ENCODE measurements at regions not wholly inside any gene's neighbourhood (a gene's known extent, or its start where the extent isn't known, plus 50 kb on each side); places are given as distances from the start of the nearest gene placed in this dataset.

- no peaks in the 10 kb centered on the region for H3K9me3 Mint-ChIP-seq
- Histone ChIP-seq H3K9me3 (ENCODE audit: control insufficient read depth in 1 of 2, insufficient read depth in 1 of 2, low read length in 2 of 2) (no peaks in the 10 kb centered on the region), H3K27me3 (ENCODE audit: control insufficient read depth in 1 of 2, insufficient read depth in 2 of 2, low read length in 2 of 2) (peaks cover 5 to 12% of the 10 kb centered on the region in 2 experiments), H3K4me1 (ENCODE audit: insufficient read depth, low read length) (no peaks in the 10 kb centered on the region), H3K4me3 (ENCODE audit: low read length) (no peak overlapping the region), H3K27ac (ENCODE audit: low read depth in 1 of 2, low read length in 2 of 2) (no peak overlapping the region), H3K36me3 (ENCODE audit: insufficient read depth, low read length) (no peaks in the 10 kb centered on the region)
- intact Hi-C loops (cut with DNase I, micrococcal nuclease), result no loop called here
- no peak overlapping the region for H3K4me3 Mint-ChIP-seq
- H3K27me3 Mint-ChIP-seq, result peaks cover 90% of the 10 kb centered on the region
- no peaks in the 10 kb centered on the region for H3K4me1 Mint-ChIP-seq (ENCODE audit: low read depth)
- ATAC-seq (ENCODE audit: poor library complexity), result no peak
- no peak for DNase-seq
- H3K27ac Mint-ChIP-seq, result no peak overlapping the region
- no peak for TF ChIP-seq CTCF (IDR thresholded peaks at IDR 0.05)
- ChIA-PET CTCF (no interaction called here), POLR2A (no interaction called here)
- no peaks in the 10 kb centered on the region for H3K36me3 Mint-ChIP-seq (ENCODE audit: low read depth)
Observed at GRCh38 chr14:101288436-101289229, 272.7 kb upstream of the DIO3 start.

- no peaks in the 10 kb centered on the region for H3K4me1 Mint-ChIP-seq (ENCODE audit: low read depth)
- H3K36me3 Mint-ChIP-seq (ENCODE audit: low read depth), result no peaks in the 10 kb centered on the region
- H3K27me3 Mint-ChIP-seq, result peaks cover 88% of the 10 kb centered on the region
- no peak overlapping the region for H3K4me3 ChIP-seq (ENCODE audit: low read length)
- no peak overlapping the region for H3K27ac Mint-ChIP-seq
- peaks cover 5 to 13% of the 10 kb centered on the region in 2 experiments for H3K27me3 ChIP-seq (ENCODE audit: control insufficient read depth in 1 of 2, insufficient read depth in 2 of 2, low read length in 2 of 2)
- no peak overlapping the region for H3K27ac ChIP-seq (ENCODE audit: low read depth in 1 of 2, low read length in 2 of 2)
- H3K9me3 Mint-ChIP-seq, result no peaks in the 10 kb centered on the region
- TF ChIP-seq CTCF (IDR thresholded peaks at IDR 0.05), result no peak
- ChIA-PET CTCF (no interaction called here), POLR2A (no interaction called here)
- no peaks in the 10 kb centered on the region for H3K36me3 ChIP-seq (ENCODE audit: insufficient read depth, low read length)
- no peak overlapping the region for H3K4me3 Mint-ChIP-seq
- H3K9me3 ChIP-seq (ENCODE audit: control insufficient read depth in 1 of 2, insufficient read depth in 1 of 2, low read length in 2 of 2), result no peaks in the 10 kb centered on the region
- DNase-seq, result no peak
- ATAC-seq (ENCODE audit: poor library complexity), result no peak
- H3K4me1 ChIP-seq (ENCODE audit: insufficient read depth, low read length), result no peaks in the 10 kb centered on the region
- intact Hi-C loops (cut with DNase I, micrococcal nuclease), result no loop called here
Observed at GRCh38 chr14:101289230-101289690, 272.0 kb upstream of the DIO3 start.

GRCh38 chr14:101289911-101290310 is 271.4 kb upstream of the DIO3 start:
- CTCF ChIA-PET, result no interaction called here
- H3K4me1 Mint-ChIP-seq (ENCODE audit: low read depth), result no peaks in the 10 kb centered on the region
- H3K27me3 Mint-ChIP-seq, result peaks cover 89% of the 10 kb centered on the region

More at GRCh38 chr14:101289911-101290310, 271.4 kb upstream of the DIO3 start:
- Histone ChIP-seq H3K9me3 (ENCODE audit: control insufficient read depth in 1 of 2, insufficient read depth in 1 of 2, low read length in 2 of 2) (no peaks in the 10 kb centered on the region), H3K27ac (ENCODE audit: low read depth in 1 of 2, low read length in 2 of 2) (no peak overlapping the region), H3K4me3 (ENCODE audit: low read length) (no peak overlapping the region), H3K27me3 (ENCODE audit: control insufficient read depth in 1 of 2, insufficient read depth in 2 of 2, low read length in 2 of 2) (peaks cover 5 to 13% of the 10 kb centered on the region in 2 experiments), H3K36me3 (ENCODE audit: insufficient read depth, low read length) (no peaks in the 10 kb centered on the region), H3K4me1 (ENCODE audit: insufficient read depth, low read length) (no peaks in the 10 kb centered on the region)
- no peaks in the 10 kb centered on the region for H3K36me3 Mint-ChIP-seq (ENCODE audit: low read depth)
- POLR2A ChIA-PET, result no interaction called here
- ATAC-seq (ENCODE audit: poor library complexity) (no peak), DNase-seq (no peak)
- no peak overlapping the region for H3K27ac Mint-ChIP-seq
- no peak overlapping the region for H3K4me3 Mint-ChIP-seq
- intact Hi-C loops (cut with DNase I, micrococcal nuclease), result no loop called here
- H3K9me3 Mint-ChIP-seq, result no peaks in the 10 kb centered on the region
- no peak for TF ChIP-seq CTCF (IDR thresholded peaks at IDR 0.05)

Data from CD4-positive, alpha-beta T cell (primary cell).